Choroid plexus epithelial cell (primary cell): ENCODE measurements at regions not wholly inside any gene's neighbourhood (a gene's known extent, or its start where the extent isn't known, plus 50 kb on each side); places are given as distances from the start of the nearest gene placed in this dataset.
A peak's percentile ranks its signal among the peaks of the same experiment; 100 is the strongest.

ENCODE experiments used
- DNase-seq: peaks from one replicate; pipeline ENCODE4 v3.0.0-alpha.2; 2010; ENCODE audit warnings: low read depth
- H3K4me3 ChIP-seq: 2 replicates; pipeline ENCODE4 v1.5.1; 2011; ENCODE audit warnings: low read depth, mild to moderate bottlenecking, control low read depth, low read length, moderate library complexity
- TF ChIP-seq, protein P1 (sequence below): conservative IDR thresholded peaks from 2 replicates; pipeline ENCODE4 v1.5.1; 2011; ENCODE audit warnings: low read depth, mild to moderate bottlenecking, control low read depth, inconsistent platforms, low read length, moderate library complexity

DNA sequence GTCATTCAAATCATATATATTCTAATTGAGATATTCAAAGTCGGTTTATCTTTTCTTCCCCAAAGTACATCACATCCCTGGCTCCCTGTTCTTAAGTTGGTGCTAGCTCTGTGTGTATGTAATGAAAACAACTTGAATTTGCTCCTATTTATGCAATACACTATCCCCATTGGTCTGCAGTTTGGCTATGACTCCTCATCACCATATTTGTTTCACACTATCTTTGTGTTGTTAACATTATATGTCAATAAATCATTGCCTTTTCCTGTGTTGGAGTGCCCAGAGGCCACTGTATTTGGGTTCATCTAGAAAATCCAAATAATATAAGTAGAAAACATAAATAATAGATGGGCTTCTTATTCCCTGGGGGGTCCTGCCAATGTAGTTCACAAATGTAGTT, 306.6 kb upstream of the TENM4 start:
- DNase-seq = no peak
- H3K4me3 ChIP-seq = no peak overlapping the region
- TF ChIP-seq, protein P1, sequence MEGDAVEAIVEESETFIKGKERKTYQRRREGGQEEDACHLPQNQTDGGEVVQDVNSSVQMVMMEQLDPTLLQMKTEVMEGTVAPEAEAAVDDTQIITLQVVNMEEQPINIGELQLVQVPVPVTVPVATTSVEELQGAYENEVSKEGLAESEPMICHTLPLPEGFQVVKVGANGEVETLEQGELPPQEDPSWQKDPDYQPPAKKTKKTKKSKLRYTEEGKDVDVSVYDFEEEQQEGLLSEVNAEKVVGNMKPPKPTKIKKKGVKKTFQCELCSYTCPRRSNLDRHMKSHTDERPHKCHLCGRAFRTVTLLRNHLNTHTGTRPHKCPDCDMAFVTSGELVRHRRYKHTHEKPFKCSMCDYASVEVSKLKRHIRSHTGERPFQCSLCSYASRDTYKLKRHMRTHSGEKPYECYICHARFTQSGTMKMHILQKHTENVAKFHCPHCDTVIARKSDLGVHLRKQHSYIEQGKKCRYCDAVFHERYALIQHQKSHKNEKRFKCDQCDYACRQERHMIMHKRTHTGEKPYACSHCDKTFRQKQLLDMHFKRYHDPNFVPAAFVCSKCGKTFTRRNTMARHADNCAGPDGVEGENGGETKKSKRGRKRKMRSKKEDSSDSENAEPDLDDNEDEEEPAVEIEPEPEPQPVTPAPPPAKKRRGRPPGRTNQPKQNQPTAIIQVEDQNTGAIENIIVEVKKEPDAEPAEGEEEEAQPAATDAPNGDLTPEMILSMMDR = no peak

- no peak overlapping the region for H3K4me3 ChIP-seq
- TF ChIP-seq, protein P1 = no peak
- DNase-seq = no peak
Observed at GRCh38 chr11:79744941-79745340, 304.1 kb upstream of the TENM4 start.

GRCh38 chr11:79742176-79742575, 301.3 kb upstream of the TENM4 start:
- TF ChIP-seq, protein P1 = no peak
- no peak for DNase-seq
- H3K4me3 ChIP-seq = no peak overlapping the region

GRCh38 chr11:79739591-79739990, 298.8 kb upstream of the TENM4 start:
- TF ChIP-seq, protein P1 = no peak
- no peak overlapping the region for H3K4me3 ChIP-seq

DNA sequence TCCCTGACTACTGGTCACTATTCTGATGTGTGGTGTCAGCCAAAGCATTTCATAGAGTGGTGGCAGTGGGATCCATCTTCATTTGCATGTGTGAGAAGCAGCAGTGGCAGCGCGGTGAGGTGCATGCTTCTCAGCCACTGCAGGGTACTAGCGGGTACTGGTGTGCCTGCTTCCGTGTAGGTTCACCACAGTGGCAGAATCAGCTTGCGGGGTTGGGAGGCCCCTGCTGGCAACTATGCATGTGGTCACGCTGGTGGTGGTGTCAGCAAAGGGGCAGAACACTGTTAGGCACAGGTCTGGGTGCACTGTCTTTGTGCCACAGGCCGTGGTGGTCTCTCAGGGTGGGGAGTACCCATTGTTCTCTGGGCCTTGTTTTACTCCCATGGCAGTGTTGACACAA, 286.4 kb upstream of the TENM4 start:
- DNase-seq = no peak
- TF ChIP-seq, protein P1 = no peak

More at GRCh38 chr11:79739591-79739990, 298.8 kb upstream of the TENM4 start:
- DNase-seq = no peak

GRCh38 chr11:79720115-79720514, 279.3 kb upstream of the TENM4 start:
- peak; percentile 7 for DNase-seq
- TF ChIP-seq, protein P1 = no peak
- no peak overlapping the region for H3K4me3 ChIP-seq

More for the DNA sequence above, 286.4 kb upstream of the TENM4 start:
- H3K4me3 ChIP-seq = no peak overlapping the region

GRCh38 chr11:79708319-79708932, 267.6 kb upstream of the TENM4 start:
- TF ChIP-seq, protein P1 = peak; percentile 70
- peak; percentile 63 for DNase-seq
- H3K4me3 ChIP-seq = no peak overlapping the region
